NCI-H2227 treated with DMSO at 0.1 percent for 48 hours (cell line): ENCODE measurements at regions not wholly inside any gene's neighbourhood (a gene's known extent, or its start where the extent isn't known, plus 50 kb on each side); places are given as distances from the start of the nearest gene placed in this dataset.
"Not testable (repeated sequence)": the region's sequence is repeated elsewhere in the genome, so short reads cannot be mapped to it uniquely, and the experiment has no call there.

Experiments used
- DNase-seq: peaks from one replicate; lab custom pipeline; 2025; lab: John Stamatoyannopoulos, UW

DNA sequence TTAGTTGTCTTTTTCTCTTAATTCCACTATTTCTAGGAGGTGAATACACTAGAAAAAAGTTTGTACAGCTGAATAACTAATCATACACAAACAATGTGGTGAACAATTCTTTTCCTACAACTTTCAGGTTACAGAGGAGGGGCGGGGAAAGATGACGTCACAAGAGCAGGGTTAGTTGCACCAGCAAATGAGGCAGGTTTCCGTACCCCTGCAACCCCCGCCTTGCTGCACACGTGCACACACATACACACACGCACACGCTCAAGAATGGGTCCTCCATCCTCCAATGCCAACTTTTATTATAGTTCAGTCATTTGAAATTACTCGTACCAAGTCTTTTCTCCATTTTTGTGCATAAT lies 122.8 kb downstream of the ARL4C start:
- DNase-seq, result no peak

DNA sequence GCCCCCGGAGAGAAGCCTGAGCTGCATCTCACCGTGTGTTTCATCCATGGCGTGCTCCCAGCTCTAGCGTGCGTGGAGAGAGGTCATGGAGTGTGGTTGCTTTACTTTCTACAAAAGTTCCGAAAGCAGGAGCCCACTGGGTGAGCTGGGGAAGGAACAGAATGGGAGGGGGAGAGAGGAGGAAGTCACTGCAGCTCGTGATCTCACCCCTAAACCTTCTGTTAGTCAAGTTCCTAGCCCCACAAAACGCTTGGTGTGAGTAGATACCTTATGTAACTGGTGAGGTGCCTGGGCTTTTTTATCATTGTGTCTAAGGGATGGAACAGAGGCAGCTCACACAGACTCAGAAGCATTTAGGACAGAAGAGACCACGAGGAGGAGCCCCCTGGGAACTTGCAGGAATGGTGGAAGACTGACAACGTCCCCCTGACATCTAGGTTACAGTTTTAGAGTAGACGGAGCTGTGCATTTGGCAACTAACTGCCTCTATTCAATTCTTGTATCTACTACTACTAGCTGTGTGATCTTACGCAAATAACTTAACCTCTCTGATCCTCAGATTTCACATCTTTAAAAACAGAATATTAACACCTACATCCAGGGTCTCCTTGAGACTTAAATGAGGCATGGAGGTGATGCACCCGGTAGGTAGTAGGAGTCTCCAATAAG lies 123.3 kb downstream of the ARL4C start:
- DNase-seq, result no peak

GRCh38 chr2:234373060-234373459 lies 123.8 kb downstream of the ARL4C start:
- no peak for DNase-seq

- DNase-seq, result no peak
These were observed 124.4 kb downstream of the ARL4C start for GRCh38 chr2:234372506-234372905.

DNA sequence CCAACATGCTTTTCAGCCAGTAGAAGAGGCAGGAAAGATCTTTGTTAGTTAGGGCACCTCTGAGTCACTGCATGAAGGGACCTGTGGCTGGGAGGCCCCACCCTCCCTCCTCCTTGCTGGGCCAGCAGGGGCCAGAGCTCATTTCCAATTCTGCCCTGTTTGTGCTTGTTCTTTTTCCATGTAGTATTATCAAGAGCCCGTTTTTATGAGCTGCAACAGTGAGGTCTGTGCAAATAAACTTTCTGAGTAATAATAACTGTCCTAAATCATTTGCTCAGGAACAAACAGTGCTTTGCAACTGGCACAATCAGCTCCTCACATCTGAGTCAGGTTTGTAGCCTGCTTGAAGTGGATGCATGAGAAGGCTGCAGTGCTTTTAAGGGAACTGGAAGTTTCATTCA lies 128.0 kb downstream of the ARL4C start:
- DNase-seq, result no peak

DNA sequence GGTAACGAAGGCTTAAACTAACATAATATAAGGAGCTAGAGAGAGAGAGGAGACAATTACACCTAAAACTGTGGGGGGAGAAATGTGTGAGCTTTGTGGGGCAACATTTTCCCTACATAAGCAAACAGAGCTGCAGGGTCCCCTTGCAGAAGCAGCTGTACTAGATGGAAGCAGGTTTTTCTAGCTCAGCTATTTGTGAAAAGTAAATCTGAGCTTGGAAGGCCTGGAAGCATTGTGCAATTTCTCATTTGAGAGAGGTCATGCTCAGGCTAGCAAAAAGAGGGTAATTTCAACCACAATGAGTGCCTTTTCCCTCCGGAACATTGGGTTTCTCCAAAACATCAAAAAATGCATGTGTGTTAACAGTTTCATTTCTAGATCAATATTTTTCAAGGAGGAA lies 130.0 kb downstream of the ARL4C start:
- no peak for DNase-seq

- no peak for DNase-seq
These were observed 132.2 kb downstream of the ARL4C start for GRCh38 chr2:234364661-234365060.

GRCh38 chr2:234363647-234364294 lies 133.1 kb downstream of the ARL4C start:
- no peak for DNase-seq

- DNase-seq, result peak; percentile 33
These were observed 133.8 kb downstream of the ARL4C start for GRCh38 chr2:234363011-234363487.

DNA sequence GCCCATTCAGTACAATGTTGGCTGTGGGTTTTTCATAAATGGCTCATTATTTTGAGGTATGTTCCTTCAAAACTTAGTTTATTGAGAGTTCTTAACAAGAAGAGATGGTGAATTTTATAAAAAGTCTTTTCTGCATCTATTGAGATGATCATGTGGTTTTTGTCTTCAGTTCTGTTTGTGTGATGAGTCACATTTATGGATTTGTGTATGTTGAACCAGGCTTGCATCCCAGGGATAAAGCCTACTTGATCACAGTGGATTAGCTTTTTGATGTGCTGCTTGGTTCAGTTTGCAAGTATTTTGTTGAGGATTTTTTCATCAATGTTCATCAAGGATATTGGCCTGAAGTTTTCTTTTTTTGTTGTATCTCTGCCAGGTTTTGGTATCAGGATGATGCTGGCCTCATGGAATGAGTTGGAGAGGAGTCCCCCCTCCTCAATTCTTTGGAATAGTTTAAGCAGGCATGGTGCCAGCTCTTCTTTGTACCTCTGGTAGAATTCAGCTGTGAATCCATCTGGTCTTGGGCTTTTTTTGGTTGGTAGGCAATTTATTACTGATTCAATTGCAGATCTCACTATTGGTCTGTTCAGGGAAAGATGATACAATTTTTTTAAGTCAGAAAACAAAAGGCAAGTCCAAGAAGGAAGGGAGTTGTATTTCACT lies 136.4 kb downstream of the ARL4C start:
- DNase-seq, result not testable (repeated sequence)

GRCh38 chr2:234357666-234358065 lies 139.2 kb downstream of the ARL4C start:
- DNase-seq, result no peak

DNA sequence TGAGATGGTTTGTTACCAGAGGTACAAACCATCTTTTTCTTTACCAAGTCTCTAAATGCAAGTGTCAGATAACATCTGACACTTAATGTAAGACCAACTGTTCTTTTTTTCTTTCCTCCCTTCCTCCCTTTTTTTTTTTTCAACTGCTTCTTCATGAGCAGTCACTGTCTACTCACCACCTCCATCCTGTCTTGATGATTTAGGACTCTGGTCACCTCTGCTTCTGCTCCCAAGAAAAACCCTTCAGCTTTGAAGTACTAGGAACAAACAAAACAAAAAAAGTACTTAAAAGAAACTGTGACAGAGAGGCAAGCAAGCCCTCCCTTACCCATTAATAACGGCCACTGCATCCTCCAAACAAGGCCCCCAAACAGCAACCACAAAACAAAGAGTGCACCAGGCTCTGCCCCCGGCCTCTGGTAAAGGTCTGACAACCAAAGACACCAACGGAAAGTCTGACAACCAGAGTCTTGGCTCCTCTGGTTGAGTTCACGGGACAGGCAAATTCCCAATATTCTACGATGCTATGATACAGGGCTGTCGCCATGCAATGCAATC lies 141.0 kb downstream of the ARL4C start:
- DNase-seq, result no peak

DNA sequence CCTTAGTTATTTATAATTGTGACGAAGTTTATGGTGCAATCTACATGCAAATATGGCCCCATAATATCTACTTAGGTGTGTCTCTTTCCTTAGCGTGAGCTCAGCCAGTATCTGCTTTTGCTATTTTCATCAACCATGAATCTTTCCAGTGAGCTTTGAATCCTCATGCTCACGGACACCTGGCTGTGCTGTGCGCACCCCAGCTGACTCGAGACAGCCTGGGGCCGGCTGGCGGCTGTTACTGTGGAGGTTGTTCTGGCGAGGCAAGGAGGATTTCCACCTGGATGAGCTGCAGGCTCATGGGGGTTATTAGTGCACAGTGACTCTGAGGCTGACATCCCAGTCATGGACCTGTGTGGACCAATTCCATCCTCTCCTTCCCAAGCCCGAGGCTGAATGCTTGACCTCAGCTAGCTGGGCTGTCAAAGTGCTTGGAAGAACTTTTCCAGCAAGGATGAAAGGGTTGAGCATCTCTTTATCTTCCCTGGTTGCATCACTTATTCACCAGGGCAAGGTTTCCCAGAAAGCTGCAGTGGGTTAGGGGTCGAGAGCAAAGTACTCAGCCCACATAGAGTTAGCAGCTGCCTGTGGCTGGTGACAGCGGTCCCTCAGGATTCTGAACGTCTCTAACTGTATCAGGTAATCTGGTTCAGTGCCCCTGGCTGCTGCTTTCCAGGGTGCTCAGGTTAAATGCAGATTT lies 141.7 kb downstream of the ARL4C start:
- no peak for DNase-seq

DNA sequence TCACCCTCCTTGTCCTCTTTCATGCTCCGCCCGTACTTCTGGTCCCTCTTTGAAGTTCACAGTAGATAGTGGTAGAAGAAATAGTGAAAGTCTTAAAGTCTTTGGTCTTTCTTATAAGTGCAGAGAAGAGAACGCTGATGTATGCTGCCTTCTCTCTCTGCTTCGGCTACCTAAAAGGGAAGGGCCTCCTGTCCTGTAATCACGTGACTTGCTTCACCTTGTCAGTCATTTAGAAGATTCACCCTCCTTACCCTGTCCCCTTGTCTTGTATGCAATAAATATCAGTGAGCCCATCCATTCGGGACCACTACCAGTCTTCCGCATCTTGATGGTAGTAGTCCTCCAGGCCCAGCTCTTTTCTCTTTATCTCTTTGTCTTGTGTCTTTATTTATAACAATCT lies 144.6 kb downstream of the ARL4C start:
- no peak for DNase-seq

GRCh38 chr2:234351866-234352265 lies 145.0 kb downstream of the ARL4C start:
- DNase-seq, result not testable (repeated sequence)

DNA sequence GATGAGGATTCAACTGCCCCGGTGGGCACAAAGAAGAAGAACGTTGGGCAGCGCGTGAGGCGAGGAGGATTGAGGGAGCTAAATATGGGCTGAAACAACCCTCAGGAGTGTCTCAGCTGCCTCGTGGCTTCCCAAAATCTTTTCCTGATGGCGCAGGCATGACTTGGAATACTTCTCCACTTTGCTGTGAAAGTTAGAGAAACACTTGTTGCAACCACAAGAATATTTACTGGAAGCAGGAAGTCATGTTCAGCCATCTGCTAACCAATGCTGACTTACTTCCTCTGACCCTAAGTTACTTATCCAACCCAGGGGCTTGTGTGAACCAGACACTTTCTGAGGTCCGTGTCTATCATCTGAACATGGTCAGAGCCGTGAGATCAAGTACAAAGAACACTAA lies 148.8 kb downstream of the ARL4C start:
- no peak for DNase-seq

DNA sequence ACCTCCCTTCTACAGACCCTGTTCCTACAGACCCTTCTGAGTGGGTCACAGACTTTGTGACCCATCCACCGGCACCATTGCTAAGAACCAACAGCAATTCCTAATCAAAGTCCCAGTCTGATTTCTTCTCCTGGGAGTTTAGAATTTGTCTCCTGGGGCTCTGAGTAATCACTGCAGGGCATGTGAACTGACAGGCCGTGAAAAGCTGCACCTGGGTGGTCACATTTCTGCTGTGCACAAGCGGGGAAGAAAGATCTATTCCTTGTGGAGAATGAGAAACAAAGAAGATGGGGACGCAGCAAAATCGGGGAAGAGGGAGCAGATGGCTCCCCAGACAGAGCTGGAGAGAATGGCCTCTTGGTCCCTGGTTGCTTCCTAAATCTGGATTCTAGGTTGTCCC lies 151.0 kb downstream of the ARL4C start:
- no peak for DNase-seq

- DNase-seq, result no peak
These were observed 152.9 kb downstream of the ARL4C start for GRCh38 chr2:234344012-234344411.

- no peak for DNase-seq
These were observed 153.5 kb downstream of the ARL4C start for GRCh38 chr2:234343372-234343771.

GRCh38 chr2:234341306-234341985 lies 155.4 kb downstream of the ARL4C start:
- DNase-seq, result no peak

DNA sequence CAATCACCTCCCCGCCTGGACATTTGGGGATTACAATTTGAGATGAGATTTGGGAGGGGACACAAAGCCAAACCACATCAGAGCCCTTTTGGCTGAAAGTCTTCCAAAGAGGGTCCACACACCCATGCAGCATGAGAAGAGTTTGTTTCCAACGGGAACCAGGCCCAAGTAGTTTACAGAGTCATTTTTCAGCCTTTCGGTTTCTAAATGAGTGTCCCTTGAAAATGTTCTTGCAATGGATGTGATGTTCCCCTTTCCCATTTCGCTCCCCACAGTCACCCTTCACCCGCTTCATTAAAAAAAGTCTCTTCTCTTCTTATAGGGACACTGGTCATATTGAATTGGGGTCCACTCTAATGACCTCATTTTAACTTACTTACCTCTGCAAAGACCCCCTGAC lies 157.4 kb downstream of the ARL4C start:
- DNase-seq, result no peak

DNA sequence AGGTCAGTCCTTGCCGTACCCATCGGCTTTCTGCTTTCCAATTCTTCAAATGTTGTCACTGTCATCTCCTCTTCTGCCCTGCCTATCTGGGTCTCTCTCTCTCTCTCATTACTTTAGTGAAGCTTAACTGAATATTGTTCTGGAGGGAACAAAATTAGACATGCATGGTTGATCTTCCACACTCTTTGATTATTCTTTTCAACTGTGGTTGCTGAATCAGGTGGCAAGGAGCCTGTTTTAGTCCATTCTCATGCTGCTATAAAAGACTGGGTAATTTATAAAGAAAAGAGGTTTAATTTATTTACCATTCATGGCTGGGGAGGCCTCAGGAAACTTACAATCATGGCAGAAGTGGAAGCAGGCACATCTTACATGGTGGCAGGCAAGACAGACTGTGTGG lies 157.9 kb downstream of the ARL4C start:
- DNase-seq, result no peak
